GM19468 (cell line): ENCODE measurements at regions not wholly inside any gene's neighbourhood (a gene's known extent, or its start where the extent isn't known, plus 50 kb on each side); places are given as distances from the start of the nearest gene placed in this dataset.
A peak's percentile ranks its signal among the peaks of the same experiment; 100 is the strongest.

Source experiments
- ATAC-seq: cut with Tn5 transposase; IDR thresholded peaks from one replicate; pipeline ENCODE4 v1.9.1; 2021; ENCODE audit warnings: mild to moderate bottlenecking, moderate library complexity, moderate number of reproducible peaks; ENCODE audit not compliant: unreplicated experiment; ENCODE audit errors: extremely low read depth

GRCh38 chr7:113717739-113718138 is 201.1 kb downstream of the PPP1R3A start:
- no peak for ATAC-seq

DNA sequence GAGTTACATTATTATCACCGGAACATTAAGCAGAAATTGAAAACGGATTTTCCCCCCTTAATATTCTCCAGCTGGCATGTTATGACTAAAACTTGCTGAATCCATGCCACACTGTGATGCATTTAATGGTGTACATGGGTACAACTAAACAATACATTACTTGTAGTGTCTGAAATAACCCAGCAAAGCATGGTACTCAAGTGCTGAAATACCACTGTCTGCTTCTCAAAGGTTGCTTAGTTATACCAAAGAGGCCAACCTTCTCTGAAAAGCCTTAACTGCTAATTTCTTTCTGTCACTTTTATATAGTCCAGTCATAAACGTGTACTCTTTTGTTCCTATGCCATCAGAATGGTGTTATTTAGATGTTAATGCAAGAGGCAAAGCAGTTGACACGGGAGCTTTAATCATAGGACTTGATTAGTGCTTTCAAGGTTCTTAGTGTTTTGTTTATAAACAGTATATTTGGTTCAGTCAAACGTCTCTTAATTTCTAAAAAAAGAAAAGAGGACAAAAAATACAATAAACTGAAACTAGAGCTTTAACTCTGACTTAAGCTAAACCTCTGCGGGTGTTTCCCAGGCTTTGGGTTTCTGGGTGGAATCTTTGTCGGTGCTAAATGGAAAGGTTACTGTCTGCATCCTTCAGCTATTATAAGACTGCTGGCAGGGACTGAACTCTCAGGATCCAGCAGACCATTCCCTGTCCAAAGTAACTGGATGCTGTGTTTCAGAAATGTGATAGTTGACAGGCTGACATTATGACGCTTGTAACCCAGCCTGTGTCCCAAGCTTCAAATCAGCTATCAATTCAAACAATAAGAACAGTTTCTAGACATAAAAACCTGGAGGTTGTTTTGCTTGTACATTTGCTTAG is 202.6 kb downstream of the PPP1R3A start:
- ATAC-seq, result no peak

GRCh38 chr7:113715262-113715661 is 203.5 kb downstream of the PPP1R3A start:
- ATAC-seq, result no peak

- ATAC-seq, result peak; percentile 92
These were observed 208.3 kb downstream of the PPP1R3A start for GRCh38 chr7:113710310-113711096.

- no peak for ATAC-seq
These were observed 213.4 kb downstream of the PPP1R3A start for GRCh38 chr7:113705439-113705838.

- ATAC-seq, result no peak
These were observed 220.1 kb downstream of the PPP1R3A start for GRCh38 chr7:113698556-113699220.

DNA sequence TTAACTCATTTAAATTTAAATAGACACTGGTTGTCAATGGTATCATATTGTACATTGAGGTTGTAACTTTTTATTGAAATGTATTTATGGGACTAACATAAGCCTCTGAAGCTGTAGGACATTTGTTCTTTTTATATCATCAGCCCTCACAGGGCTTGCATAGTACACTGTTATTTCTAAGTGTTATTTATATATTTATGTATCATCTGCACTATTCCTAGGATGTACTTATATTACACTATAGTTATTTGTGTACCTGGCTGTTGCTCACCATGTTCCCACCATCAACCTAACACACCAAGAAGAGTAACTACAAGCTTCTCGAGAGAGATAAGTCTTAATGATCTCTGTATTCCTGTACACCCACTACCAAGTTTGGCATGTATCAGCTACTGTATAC is 224.7 kb downstream of the PPP1R3A start:
- ATAC-seq, result no peak

DNA sequence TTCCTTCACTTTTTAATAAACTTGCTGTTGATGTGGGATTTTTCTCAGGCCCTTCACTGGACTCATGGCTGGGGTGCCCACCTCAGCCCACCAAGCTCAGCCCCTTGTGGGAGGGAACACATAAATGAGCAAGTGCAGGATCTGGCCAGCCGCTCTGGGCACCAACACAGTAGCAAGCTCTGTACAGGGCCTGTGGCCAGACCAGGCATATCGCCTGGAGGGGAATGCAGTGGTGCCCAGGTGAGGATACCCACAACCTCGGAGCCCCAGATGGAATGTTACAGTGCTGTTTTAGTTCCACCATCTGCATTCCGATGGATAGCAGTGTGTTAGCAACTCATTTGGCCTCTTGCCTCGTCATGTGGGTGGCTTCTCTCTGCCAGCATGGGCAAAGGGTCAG is 234.6 kb downstream of the PPP1R3A start:
- ATAC-seq, result no peak

DNA sequence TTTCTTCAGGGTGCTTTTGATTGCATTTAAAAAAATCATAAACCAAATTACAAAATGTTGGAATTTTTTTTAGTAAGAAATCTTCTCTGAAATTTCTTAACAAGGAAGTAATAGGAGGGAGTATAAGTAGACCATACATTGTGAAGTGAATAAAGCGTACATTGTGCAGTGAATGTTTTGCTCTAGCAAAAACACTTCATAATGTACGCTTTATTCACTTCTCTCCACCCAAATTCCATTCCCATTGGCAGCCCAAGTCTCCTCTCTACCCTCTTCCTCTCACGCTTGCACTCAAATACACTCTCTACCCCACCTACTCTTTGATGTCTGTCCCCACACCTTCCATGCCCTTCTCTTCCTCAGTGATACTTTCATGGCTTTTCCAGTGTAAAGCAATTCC is 241.0 kb downstream of the PPP1R3A start:
- no peak for ATAC-seq

DNA sequence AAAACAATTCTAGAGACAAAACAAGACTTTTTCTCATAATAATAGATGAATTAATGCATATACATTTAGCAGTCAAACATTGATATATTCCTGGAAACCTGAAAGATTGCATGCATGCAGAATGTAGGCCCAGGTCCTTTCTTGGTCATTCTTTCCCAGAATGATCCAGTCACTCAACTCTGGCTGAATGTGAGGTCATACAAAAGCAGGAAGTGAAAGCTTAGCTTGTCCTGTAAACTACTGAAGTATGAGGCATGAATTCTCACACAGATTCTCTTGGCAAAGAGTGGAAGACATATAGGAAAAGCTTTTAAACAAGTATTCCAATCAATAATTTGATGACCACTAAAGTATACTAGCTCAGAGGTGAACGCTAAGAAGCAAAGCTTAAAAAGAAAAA is 253.9 kb downstream of the PPP1R3A start:
- no peak for ATAC-seq

DNA sequence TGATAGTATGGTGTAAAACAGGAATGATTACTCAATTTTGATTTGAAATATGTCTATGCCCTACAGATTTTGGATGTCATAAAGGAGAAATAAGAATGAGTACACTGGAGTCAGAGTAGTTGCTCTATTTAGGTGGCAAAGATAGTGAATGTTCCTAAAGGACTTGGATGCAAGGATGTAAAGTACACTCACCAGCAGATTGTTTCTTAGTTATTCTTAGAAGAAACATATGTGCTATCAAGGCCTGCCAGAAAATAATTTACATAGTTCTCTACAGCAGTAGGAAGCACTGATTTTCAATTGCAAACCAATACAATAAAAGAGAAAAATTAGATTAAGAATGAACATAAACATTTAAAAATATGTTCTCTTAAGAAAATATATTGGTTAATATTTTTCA is 259.4 kb downstream of the PPP1R3A start:
- ATAC-seq, result no peak

DNA sequence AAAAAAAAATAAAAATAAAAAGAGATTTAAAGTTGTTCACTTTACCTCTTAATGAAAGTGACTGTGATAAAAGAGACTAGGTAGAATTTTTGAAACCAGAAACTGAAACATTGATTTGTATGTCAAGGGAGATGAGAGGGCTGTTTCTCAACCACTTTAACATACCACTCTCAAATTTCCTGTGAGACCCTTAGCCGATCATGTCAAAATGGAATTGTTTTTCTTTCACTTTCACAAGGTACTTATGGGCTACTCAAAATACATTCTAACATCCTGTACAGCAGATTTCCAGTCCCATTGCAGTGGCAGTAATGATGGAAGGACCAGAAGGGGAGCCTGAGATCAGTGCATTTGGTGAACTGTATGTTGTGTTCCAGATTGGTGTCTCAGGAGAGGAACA is 261.2 kb downstream of the PPP1R3A start:
- peak; percentile 94 for ATAC-seq

- no peak for ATAC-seq
These were observed 266.3 kb downstream of the PPP1R3A start for GRCh38 chr7:113652501-113652900.

- ATAC-seq, result no peak
These were observed 269.3 kb downstream of the PPP1R3A start for GRCh38 chr7:113649556-113649955.

DNA sequence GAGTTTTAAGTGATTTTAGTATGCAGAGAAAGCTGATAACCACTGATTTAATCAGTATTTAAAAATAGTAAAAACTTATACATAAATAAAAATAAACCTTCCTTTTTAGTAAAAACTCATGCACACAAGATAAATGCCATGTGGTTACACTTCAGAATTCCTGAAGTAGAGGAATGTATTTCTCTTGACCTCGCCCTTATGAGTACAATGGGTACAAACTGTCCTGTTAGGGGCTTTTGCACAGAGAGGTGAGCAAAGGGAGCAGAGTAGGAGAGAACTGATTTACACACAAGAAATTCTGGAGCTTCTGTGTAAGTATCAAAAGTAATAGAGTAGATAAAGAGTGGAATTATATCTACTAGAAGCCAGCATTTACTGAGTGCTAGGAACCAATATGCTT is 279.6 kb downstream of the PPP1R3A start:
- no peak for ATAC-seq

DNA sequence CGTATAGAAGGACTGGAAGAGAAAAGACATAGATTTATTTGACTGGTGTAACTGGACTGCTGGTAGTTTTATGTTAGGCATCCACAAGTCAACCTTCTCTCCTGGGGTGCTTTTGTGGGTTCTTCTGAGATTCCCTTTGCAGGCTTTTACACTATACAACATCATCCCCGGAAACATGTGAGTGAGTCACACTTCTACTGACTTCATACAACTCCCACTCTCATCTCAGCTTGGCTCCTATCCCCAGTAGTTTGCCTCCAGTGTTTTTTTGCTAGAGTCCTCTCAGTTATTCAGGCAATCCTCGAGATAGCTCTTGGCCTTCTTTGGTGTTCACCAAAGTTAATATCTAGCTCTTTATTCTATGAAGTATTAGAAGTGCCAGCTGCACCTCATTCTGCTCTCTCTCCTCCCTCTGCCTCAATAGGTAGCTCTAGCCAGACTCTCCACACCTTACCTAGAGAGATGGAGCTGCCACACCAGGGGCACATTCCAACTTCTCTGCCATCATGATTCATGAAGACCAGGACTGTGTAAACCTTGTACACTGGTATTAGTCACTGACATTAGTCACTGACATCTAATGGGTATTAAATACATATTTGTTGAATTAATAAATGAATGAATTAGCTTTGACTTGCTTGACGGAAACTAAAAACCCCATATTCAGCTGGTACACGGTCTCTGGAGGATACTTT is 281.9 kb downstream of the PPP1R3A start:
- no peak for ATAC-seq

GRCh38 chr7:113635492-113635891 is 283.3 kb downstream of the PPP1R3A start:
- ATAC-seq, result no peak

DNA sequence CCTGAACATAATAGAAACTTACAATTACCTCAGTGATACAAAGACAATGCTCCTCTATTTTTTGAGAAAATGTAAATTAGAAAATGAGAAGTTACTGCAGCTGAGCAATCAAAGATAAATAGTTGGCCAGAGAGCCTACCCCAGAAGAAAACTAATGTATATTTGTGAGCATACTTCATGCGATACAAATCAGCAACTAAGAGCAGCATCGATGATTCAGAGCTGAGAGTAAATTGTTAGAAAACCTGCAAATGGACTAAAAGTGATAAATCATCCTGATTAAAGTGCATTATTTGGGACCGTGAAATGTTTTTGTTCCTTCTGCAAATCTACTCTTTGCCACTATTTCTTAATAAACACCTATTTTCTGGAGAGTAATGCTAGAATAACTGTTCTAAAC is 285.7 kb downstream of the PPP1R3A start:
- ATAC-seq, result no peak

DNA sequence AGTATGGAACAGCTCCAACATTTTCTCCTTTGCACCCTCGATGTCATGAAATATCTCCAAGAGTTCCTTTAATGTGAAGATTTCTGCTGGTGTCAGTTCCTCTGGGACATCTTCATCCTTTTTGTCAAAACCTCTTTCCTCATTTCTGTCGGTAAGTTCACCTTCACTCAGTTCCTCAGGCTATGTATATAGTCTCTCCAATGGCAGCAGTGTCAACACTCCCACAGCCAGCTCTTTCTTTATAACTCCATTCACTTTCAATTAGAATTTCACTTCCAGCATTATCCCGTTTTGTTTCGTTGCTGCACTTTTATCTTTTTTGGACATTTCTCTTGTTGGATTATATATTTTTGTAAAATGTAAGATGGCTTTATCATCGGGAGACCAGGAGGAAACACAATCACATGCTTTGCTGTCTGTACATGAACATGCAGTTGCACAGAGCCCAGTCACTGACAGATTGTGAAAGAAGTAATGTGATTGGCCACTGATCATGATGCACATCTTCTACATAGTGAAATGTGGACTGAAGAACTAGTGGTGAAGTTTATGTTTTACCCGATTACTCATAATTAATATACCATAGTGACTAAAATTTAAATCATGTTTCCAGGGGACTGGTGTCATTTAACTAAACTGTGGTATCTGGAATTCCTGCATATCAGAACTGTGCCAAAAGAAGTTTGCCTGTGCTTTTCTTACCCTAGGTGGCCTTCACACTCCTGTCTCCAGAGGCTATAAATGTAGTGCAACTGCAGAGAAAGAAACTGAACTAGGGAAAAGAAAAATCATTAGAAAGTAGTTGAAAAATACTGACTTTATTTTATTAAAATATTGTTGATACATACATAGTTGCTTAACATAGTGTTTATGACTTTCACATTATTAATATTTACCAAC is 289.6 kb downstream of the PPP1R3A start:
- no peak for ATAC-seq
